Kidney (tissue), 13 donors: ENCODE measurements at regions not wholly inside any gene's neighbourhood (a gene's known extent, or its start where the extent isn't known, plus 50 kb on each side); places are given as distances from the start of the nearest gene placed in this dataset.
A peak's percentile ranks its signal among the peaks of the same experiment; 100 is the strongest.

Experiments
- DNase-seq, 5 donors: peaks; one replicate each; pipeline ENCODE4 v3.0.0-alpha.2; 2013 to 2020
- FAIRE-seq: peaks from 2 replicates; lab custom pipeline; 2012; peaks lifted over from hg19 to GRCh38; lab: Jason Lieb, UNC
- H3K27ac ChIP-seq, 2 donors: one replicate each; pipeline ENCODE4 v1.7.0; 2013; ENCODE audit warnings: low read depth in 2 of 2, low read length in 2 of 2, inconsistent platforms in 1 of 2
- H3K27me3 ChIP-seq: one replicate; pipeline ENCODE4 v1.7.1; 2013; ENCODE audit warnings: low read length, inconsistent platforms; ENCODE audit not compliant: control insufficient read depth, insufficient read depth
- H3K36me3 ChIP-seq, 3 donors: one replicate each; pipeline versions ENCODE4 v1.7.0 to v1.7.1; 2013; ENCODE audit warnings: low read length in 3 of 3, control low read depth in 1 of 3, inconsistent platforms in 1 of 3; ENCODE audit not compliant: insufficient read depth in 3 of 3, control insufficient read depth in 2 of 3
- H3K4me1 ChIP-seq, 3 donors: one replicate each; pipeline versions ENCODE4 v1.7.0 to v1.7.1; 2013; ENCODE audit warnings: low read length in 3 of 3, inconsistent platforms in 1 of 3, low read depth in 1 of 3; ENCODE audit not compliant: control insufficient read depth in 2 of 3, insufficient read depth in 2 of 3
- H3K4me3 ChIP-seq, 3 donors: one replicate each; pipeline versions ENCODE4 v1.7.0 to v1.8.1; 2013; ENCODE audit warnings: low read length in 3 of 3, control low read depth in 1 of 3, inconsistent platforms in 1 of 3
- H3K9ac ChIP-seq, 3 donors: one replicate each; pipeline versions ENCODE4 v1.7.0 to v1.7.1; 2013; ENCODE audit warnings: low read length in 3 of 3, control low read depth in 1 of 3, inconsistent platforms in 1 of 3
- H3K9me3 ChIP-seq, 3 donors: one replicate each; pipeline versions ENCODE4 v1.7.0 to v1.7.1; 2013; ENCODE audit warnings: low read length in 3 of 3, control low read depth in 1 of 3, inconsistent platforms in 1 of 3; ENCODE audit not compliant: control insufficient read depth in 2 of 3, insufficient read depth in 1 of 3
- CTCF ChIP-seq: IDR thresholded peaks from 3 replicates; pipeline ENCODE4 v1.5.1; 2012; ENCODE audit warnings: mild to moderate bottlenecking, moderate library complexity, borderline replicate concordance; ENCODE audit not compliant: insufficient read depth; ENCODE audit errors: extremely low read depth
- intact Hi-C: fragments of 100-400 bp; cut with DNase I; formaldehyde crosslinking; loops from one replicate; pipeline ENCODE4 v1.11.1; 2022
- donor health status: control.
- donor health status: control.
- donor health status: control.
- donor health status: control.
- donor health status: control.
- donor health status: DM: yes; HTN: yes; CAD: no.
- donor health status: Normal renal cell carcinoma (clear cell type).

- H3K36me3 ChIP-seq, result no peaks in the 10 kb centered on the region
- intact Hi-C loops, result no loop called here
- no peaks in the 10 kb centered on the region for H3K27me3 ChIP-seq
- FAIRE-seq, result no peak
- no peak overlapping the region for H3K27ac ChIP-seq
- no peak overlapping the region for H3K4me3 ChIP-seq
- no peaks in the 10 kb centered on the region for H3K4me1 ChIP-seq
- peaks cover 0 to 26% (median 0%) of the 10 kb centered on the region in 3 donors for H3K9me3 ChIP-seq
- no peak for TF ChIP-seq CTCF
- no peak overlapping the region for H3K9ac ChIP-seq
- DNase-seq, result no peak
Observed at GRCh38 chr10:31173752-31174151, 142.1 kb upstream of the ZNF438 start.

- intact Hi-C loops, result no loop called here
Observed at GRCh38 chr10:31179091-31179680, 139.8 kb upstream of the ZEB1 start.

GRCh38 chr10:31186225-31187000 lies 132.6 kb upstream of the ZEB1 start:
- no peak overlapping the region for H3K9ac ChIP-seq
- H3K27ac ChIP-seq, result no peak overlapping the region
- intact Hi-C loops, result no loop called here
- no peaks in the 10 kb centered on the region for H3K27me3 ChIP-seq
- no peak overlapping the region for H3K4me3 ChIP-seq
- H3K4me1 ChIP-seq, result no peaks in the 10 kb centered on the region
- no peak for TF ChIP-seq CTCF
- H3K9me3 ChIP-seq, result no peaks in the 10 kb centered on the region
- H3K36me3 ChIP-seq, result no peaks in the 10 kb centered on the region
- FAIRE-seq, result no peak
- DNase-seq, result peak in 3 of 5 donors; percentile 19 to 73 (median 48)

More at GRCh38 chr10:31179091-31179680, 139.8 kb upstream of the ZEB1 start:
- DNase-seq (no peak), FAIRE-seq (no peak)
- peaks cover 0 to 10% (median 0%) of the 10 kb centered on the region in 3 donors for H3K9me3 ChIP-seq
- no peaks in the 10 kb centered on the region for H3K27me3 ChIP-seq
- no peaks in the 10 kb centered on the region for H3K4me1 ChIP-seq
- no peak overlapping the region for H3K4me3 ChIP-seq
- H3K27ac ChIP-seq, result no peak overlapping the region
- no peak overlapping the region for H3K9ac ChIP-seq
- H3K36me3 ChIP-seq, result no peaks in the 10 kb centered on the region
- TF ChIP-seq CTCF, result no peak
